ENCODE measurements at regions not wholly inside any gene's neighbourhood (a gene's known extent, or its start where the extent isn't known, plus 50 kb on each side); places are given as distances from the start of the nearest gene placed in this dataset.

GRCh38 chrX:99705701-99706100 is 704.4 kb downstream of the PCDH19 start:
- Histone ChIP-seq H2BK120ac (replicated peaks; ENCODE audit: low read depth, low read length) (no peak overlapping the region), H3K23ac (ENCODE audit: insufficient read length) (no peak overlapping the region), H2BK5ac (ENCODE audit: low read depth, low read length) (no peak overlapping the region), H3K4ac (replicated peaks; ENCODE audit: insufficient read length, low read depth, low read length) (no peak overlapping the region), H3K14ac (ENCODE audit: insufficient read length) (no peak overlapping the region), H3K23me2 (ENCODE audit: low read depth, low read length) (no peaks in the 10 kb centered on the region), H3K9me3 (ENCODE audit: insufficient read depth in 2 of 2, low read depth in 1 of 2, low read length in 1 of 2) (no peaks in the 10 kb centered on the region), H4K20me1 (replicated peaks in 1 of 2; ENCODE audit: control insufficient read depth in 1 of 2, insufficient read depth in 2 of 2, low read length in 2 of 2) (no peaks in the 10 kb centered on the region), H2BK15ac (ENCODE audit: low read length) (no peak overlapping the region), H2BK20ac (ENCODE audit: low read length) (no peak overlapping the region), H3K4me2 (ENCODE audit: insufficient read depth in 1 of 2, low read depth in 2 of 2, low read length in 2 of 2) (no peak overlapping the region), H3K4me1 (replicated peaks in 1 of 4; ENCODE audit: control insufficient read depth in 3 of 4, insufficient read depth in 4 of 4, low read length in 3 of 4) (no peaks in the 10 kb centered on the region), H3K36me3 (ENCODE audit: control insufficient read depth in 2 of 4, insufficient read depth in 4 of 4, low read length in 3 of 4) (no peaks in the 10 kb centered on the region), H4K5ac (ENCODE audit: insufficient read length, low read depth, low read length) (no peak overlapping the region), H2AK5ac (ENCODE audit: low read depth, low read length) (no peak overlapping the region), H3K79me1 (ENCODE audit: low read depth, low read length) (no peaks in the 10 kb centered on the region), H4K8ac (ENCODE audit: extremely low read depth, insufficient read depth, low read length) (no peak overlapping the region), H3K4me3 (ENCODE audit: extremely low read depth in 1 of 4, insufficient read depth in 2 of 4, low read depth in 3 of 4, low read length in 4 of 4) (no peak overlapping the region), H3K9ac (replicated peaks in 1 of 4; ENCODE audit: extremely low read depth in 1 of 4, low read depth in 3 of 4, low read length in 3 of 4) (no peak overlapping the region), H3K27ac (ENCODE audit: low read depth, low read length) (no peak overlapping the region), H3K56ac (replicated peaks; ENCODE audit: insufficient read length, low read depth, low read length) (no peak overlapping the region), H2AFZ (ENCODE audit: low read length) (no peak overlapping the region), H2BK12ac (ENCODE audit: low read depth, low read length) (no peak overlapping the region), H3K27me3 (replicated peaks in 1 of 4; ENCODE audit: control insufficient read depth in 3 of 4, extremely low read depth in 1 of 4, insufficient read depth in 3 of 4, low read length in 3 of 4) (no peaks in the 10 kb centered on the region), H4K91ac (replicated peaks; ENCODE audit: insufficient read length, low read length) (no peak overlapping the region), H3K79me2 (ENCODE audit: control insufficient read depth in 1 of 2, insufficient read depth in 2 of 2, low read length in 2 of 2) (no peaks in the 10 kb centered on the region), H3K18ac (ENCODE audit: extremely low read depth, low read length) (no peak overlapping the region)
- FAIRE-seq (no peak), DNase-seq (ENCODE audit: low read depth in 1 of 2, low spot score in 2 of 2) (no peak)
- WGBS, 2 experiments (ENCODE audit: extremely low coverage in 1 of 2, insufficient coverage in 1 of 2, insufficient read length in 1 of 2, insufficient replicate concordance in 2 of 2, low coverage in 1 of 2, low lambda C conversion rate in 2 of 2, missing lambda C conversion rate in 1 of 2) = 95% methylated on average over 4 of the region's 4 CpGs; no CpG with 5 or more reads in 1 of the 2 experiments
- TF ChIP-seq BCL11A (IDR thresholded peaks at IDR 0.05; ENCODE audit: low read depth in 2 of 2, low read length in 2 of 2) (no peak), USF2 (IDR thresholded peaks at IDR 0.05; ENCODE audit: low read length) (no peak), SIN3A (conservative IDR thresholded peaks at IDR 0.05 in 1 of 2, IDR thresholded peaks at IDR 0.05 in 1 of 2; ENCODE audit: low read depth in 1 of 2, low read length in 2 of 2) (no peak), MAX (IDR thresholded peaks at IDR 0.05) (no peak)
- CTCF ChIA-PET (ENCODE audit: partially characterized antibody) = interaction anchor here (0.9 kb wide), 1 partner anchor 19 kb away, joined by 3 read pairs; no protein-coding TSS in a partner anchor
- POLR2A ChIA-PET (ENCODE audit: partially characterized antibody) = no interaction called here

All from H1 (cell line).